OCI-LY1 (cell line): ENCODE measurements at regions not wholly inside any gene's neighbourhood (a gene's known extent, or its start where the extent isn't known, plus 50 kb on each side); places are given as distances from the start of the nearest gene placed in this dataset.

Source experiments
- EZH2 ChIP-seq: fragments of 200-600 bp; sonication (generic), shearing (Covaris generic); IDR thresholded peaks from 2 replicates; pipeline ENCODE4 v1.8.0; 2017; ENCODE audit warnings: borderline replicate concordance, mixed run types, mild to moderate bottlenecking, antibody characterized with exemption, low read length, moderate library complexity, mixed read lengths
- TF ChIP-seq, protein P1 (sequence below): fragments of 200-600 bp; sonication (generic), shearing (Covaris generic); IDR thresholded peaks from 2 replicates; pipeline ENCODE4 v1.5.1; 2017; ENCODE audit warnings: mild to moderate bottlenecking, antibody characterized with exemption, low read length, moderate library complexity, mixed read lengths

DNA sequence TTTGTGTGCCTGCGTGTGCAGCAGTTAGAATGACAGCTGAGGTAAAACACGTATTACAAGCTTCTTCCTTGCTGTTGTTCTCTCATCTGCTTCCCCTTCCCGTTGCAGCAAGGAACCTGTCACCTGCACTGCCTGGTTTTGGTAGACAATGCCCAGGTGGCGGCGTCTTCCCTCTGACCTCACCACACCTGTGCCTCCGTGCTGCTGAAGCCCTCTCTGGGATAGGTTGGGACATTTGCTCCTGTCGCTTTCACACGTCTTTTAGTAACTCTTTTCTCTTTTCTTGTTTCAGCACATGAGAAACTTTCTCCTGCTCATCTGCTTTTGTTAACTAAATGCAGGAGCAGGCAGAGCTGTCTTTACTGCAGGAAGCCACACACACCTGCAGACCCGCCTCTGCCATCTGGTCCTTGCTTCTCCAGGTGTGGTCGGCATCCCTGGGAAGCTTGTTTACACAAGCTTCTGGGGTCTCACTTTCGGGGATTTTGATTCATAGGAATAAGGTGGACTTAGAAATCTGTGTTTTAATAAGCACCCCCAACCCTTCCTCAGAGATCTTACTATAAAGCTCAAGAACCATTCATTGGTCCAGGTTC lies 60.7 kb upstream of the EXOC6 start:
- TF ChIP-seq, protein P1, sequence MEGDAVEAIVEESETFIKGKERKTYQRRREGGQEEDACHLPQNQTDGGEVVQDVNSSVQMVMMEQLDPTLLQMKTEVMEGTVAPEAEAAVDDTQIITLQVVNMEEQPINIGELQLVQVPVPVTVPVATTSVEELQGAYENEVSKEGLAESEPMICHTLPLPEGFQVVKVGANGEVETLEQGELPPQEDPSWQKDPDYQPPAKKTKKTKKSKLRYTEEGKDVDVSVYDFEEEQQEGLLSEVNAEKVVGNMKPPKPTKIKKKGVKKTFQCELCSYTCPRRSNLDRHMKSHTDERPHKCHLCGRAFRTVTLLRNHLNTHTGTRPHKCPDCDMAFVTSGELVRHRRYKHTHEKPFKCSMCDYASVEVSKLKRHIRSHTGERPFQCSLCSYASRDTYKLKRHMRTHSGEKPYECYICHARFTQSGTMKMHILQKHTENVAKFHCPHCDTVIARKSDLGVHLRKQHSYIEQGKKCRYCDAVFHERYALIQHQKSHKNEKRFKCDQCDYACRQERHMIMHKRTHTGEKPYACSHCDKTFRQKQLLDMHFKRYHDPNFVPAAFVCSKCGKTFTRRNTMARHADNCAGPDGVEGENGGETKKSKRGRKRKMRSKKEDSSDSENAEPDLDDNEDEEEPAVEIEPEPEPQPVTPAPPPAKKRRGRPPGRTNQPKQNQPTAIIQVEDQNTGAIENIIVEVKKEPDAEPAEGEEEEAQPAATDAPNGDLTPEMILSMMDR: no peak
- no peak for TF ChIP-seq EZH2
